GM20000 (cell line): ENCODE measurements at regions not wholly inside any gene's neighbourhood (a gene's known extent, or its start where the extent isn't known, plus 50 kb on each side); places are given as distances from the start of the nearest gene placed in this dataset.

Experiments used
- DNase-seq: peaks from one replicate; pipeline ENCODE4 v3.0.0; 2012; ENCODE audit warnings: low spot score
- TF ChIP-seq, protein P1 (sequence below): IDR thresholded peaks from 2 replicates; pipeline ENCODE4 v1.5.1; 2012; ENCODE audit warnings: mild to moderate bottlenecking, control low read depth; ENCODE audit errors: extremely low read depth, missing control alignments

GRCh38 chr9:23413541-23413940 is 412.5 kb downstream of the ELAVL2 start:
- TF ChIP-seq, protein P1, sequence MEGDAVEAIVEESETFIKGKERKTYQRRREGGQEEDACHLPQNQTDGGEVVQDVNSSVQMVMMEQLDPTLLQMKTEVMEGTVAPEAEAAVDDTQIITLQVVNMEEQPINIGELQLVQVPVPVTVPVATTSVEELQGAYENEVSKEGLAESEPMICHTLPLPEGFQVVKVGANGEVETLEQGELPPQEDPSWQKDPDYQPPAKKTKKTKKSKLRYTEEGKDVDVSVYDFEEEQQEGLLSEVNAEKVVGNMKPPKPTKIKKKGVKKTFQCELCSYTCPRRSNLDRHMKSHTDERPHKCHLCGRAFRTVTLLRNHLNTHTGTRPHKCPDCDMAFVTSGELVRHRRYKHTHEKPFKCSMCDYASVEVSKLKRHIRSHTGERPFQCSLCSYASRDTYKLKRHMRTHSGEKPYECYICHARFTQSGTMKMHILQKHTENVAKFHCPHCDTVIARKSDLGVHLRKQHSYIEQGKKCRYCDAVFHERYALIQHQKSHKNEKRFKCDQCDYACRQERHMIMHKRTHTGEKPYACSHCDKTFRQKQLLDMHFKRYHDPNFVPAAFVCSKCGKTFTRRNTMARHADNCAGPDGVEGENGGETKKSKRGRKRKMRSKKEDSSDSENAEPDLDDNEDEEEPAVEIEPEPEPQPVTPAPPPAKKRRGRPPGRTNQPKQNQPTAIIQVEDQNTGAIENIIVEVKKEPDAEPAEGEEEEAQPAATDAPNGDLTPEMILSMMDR: no peak
- no peak for DNase-seq

- DNase-seq: no peak
- TF ChIP-seq, protein P1: no peak
Measured at GRCh38 chr9:23423999-23424398, 402.0 kb downstream of the ELAVL2 start.

DNA sequence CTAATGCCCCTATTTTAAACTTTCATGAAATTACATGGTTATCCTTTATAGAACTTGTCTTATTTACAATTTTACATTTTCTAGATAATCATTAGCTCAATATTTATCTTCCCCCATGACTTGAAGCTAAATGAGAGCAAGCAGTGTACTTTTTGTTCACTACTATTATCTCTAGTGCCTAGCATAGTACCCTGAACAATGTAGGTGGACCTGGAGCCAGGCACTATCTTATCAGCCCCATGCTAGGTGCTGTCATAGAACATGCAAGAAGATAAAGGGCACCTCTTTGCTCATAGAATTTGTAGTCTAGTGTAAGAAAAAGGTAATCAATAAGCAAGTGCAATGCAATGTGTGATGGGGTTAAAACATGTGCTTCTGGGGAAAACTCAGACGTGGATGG is 399.9 kb downstream of the ELAVL2 start:
- DNase-seq: no peak
- TF ChIP-seq, protein P1: no peak

- no peak for DNase-seq
- TF ChIP-seq, protein P1: no peak
Measured at GRCh38 chr9:23431459-23431858, 394.6 kb downstream of the ELAVL2 start.

- no peak for DNase-seq
- TF ChIP-seq, protein P1: no peak
Measured at GRCh38 chr9:23434654-23435053, 391.4 kb downstream of the ELAVL2 start.

DNA sequence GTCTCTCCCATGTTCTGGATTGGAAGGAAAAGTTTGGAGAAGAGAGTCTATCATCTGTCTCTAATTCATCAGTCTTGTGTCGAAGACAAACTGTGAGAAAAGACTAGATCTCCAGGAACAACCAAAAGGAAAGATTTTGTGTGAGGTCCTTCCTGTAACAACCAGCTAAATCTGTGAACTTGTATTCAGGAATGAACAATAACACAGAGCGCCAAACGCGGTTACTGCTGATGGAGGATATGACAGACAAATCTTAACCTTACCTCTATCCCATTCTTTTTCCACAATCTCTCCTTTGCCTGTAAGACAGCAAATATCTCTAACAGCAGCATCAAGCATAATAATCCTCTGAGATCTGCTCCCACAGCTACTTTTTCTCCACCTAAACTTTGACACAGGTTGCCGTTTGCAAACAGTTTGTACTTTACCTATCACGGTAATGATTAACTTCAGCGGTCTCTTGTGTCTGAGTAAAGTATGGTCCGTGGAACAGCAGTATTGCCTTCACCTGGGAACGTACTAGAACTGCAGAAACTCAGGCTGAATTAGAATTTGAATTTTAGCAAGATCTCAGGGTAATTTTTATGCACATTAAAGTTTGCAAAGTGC is 387.6 kb downstream of the ELAVL2 start:
- no peak for DNase-seq
- TF ChIP-seq, protein P1: no peak

DNA sequence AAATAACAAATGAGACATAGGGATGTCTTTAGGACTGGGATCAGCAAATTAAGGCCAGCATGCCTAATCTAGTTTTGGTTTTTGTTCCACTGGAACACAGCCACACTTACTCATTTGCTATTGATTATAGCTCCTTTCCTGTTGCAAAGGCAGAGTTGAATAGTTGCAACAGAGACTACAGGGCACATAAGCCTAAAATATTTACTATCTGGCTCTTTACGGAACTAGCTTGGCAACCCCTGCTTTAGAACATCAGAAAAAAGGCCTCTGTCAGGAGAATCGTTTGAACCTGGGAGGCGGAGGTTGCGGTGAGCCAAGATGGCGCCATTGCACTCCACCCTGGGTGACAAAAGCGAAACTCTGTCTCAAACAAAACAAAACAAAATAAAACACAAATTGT is 384.8 kb downstream of the ELAVL2 start:
- DNase-seq: no peak
- TF ChIP-seq, protein P1: no peak
